K562 (cell line): ENCODE measurements at regions not wholly inside any gene's neighbourhood (a gene's known extent, or its start where the extent isn't known, plus 50 kb on each side); places are given as distances from the start of the nearest gene placed in this dataset.

Experiments
- ATAC-seq: fragments of 200-7000 bp; cut with Tn5 transposase; 3 replicates; pipeline ENCODE4 v1.9.1; 2020; ENCODE audit warnings: moderate library complexity
- BruUV-seq: library from RNA; stranded (reverse); fragments of 400-500 nt; replicated peaks from 2 replicates; lab custom pipeline; 2021; lab: Mats Ljungman, UMichigan
- CTCF ChIA-PET: fragments of 300-600 bp; formaldehyde crosslinking; extraction: SDS; loops from one replicate; lab custom pipeline; 2021; ENCODE audit warnings: low intra/inter-chr PET ratio; lab: Yijun Ruan, JAX
- POLR2A ChIA-PET: fragments of 300-600, 350-650 bp; sonication (Branson Sonifier 250); formaldehyde crosslinking; extraction: SDS; loops from one replicate; lab custom pipeline; 2021; ENCODE audit warnings: antibody characterized with exemption, inconsistent platforms; lab: Yijun Ruan, JAX
- DNase-seq, 4 experiments: peaks; one replicate each; pipeline versions ENCODE4 v3.0.0 to v3.0.0-alpha.2; 2011 to 2018; ENCODE audit warnings: low spot score in 3 of 4, mixed read lengths in 3 of 4; ENCODE audit errors: extremely low read depth in 1 of 4
- FAIRE-seq: peaks from 2 replicates; lab custom pipeline; 2011; peaks lifted over from hg19 to GRCh38; lab: Jason Lieb, UNC
- H2AFZ ChIP-seq: 2 replicates; pipeline ENCODE4 v1.6.0; 2011; ENCODE audit warnings: low read depth, low read length, control low read depth, inconsistent platforms
- H3K27ac ChIP-seq: fragments of 200-600 bp; 3 replicates; pipeline ENCODE4 v1.8.0; 2011; ENCODE audit warnings: low read depth, mild to moderate bottlenecking, control low read depth, inconsistent platforms, low read length, moderate library complexity, mixed read lengths; ENCODE audit errors: extremely low read depth
- H3K27me3 ChIP-seq, 2 experiments: fragments of 300-600 bp in 1 of 2; 2 replicates in 1 of 2; 3 replicates in 1 of 2; pipeline versions ENCODE4 v1.6.0 to v1.8.0; 2011; ENCODE audit warnings: inconsistent platforms in 2 of 2, low read length in 2 of 2, mild to moderate bottlenecking in 1 of 2, mixed read lengths in 1 of 2, moderate library complexity in 1 of 2; ENCODE audit not compliant: control insufficient read depth in 2 of 2, insufficient read depth in 2 of 2
- H3K36me3 ChIP-seq: fragments of 300-600 bp; 3 replicates; pipeline ENCODE4 v1.8.0; 2011; ENCODE audit warnings: mild to moderate bottlenecking, low read length, inconsistent platforms; ENCODE audit not compliant: control insufficient read depth, insufficient read depth
- H3K4me1 ChIP-seq, 2 experiments: fragments of 200-600 bp in 1 of 2; replicated peaks in 1 of 2; 2 replicates in 1 of 2; 3 replicates in 1 of 2; pipeline versions ENCODE4 v1.5.1 to v1.8.0; 2011; ENCODE audit warnings: inconsistent platforms in 2 of 2, low read length in 2 of 2, mild to moderate bottlenecking in 1 of 2, mixed read lengths in 1 of 2, moderate library complexity in 1 of 2; ENCODE audit not compliant: control insufficient read depth in 2 of 2, insufficient read depth in 2 of 2
- H3K4me2 ChIP-seq: 2 replicates; pipeline ENCODE4 v1.6.1; 2011; ENCODE audit warnings: low read length, control low read depth, inconsistent platforms, mixed read lengths; ENCODE audit not compliant: insufficient read depth
- H3K4me3 ChIP-seq: fragments of 200-600 bp; sonication (generic), shearing (Covaris generic); 2 replicates; pipeline ENCODE4 v1.5.1; 2016; ENCODE audit warnings: control low read depth, inconsistent platforms
- H3K79me2 ChIP-seq: fragments of 200-600 bp; 3 replicates; pipeline ENCODE4 v1.8.0; 2011; ENCODE audit warnings: low read length, inconsistent platforms; ENCODE audit not compliant: control insufficient read depth, insufficient read depth
- H3K9ac ChIP-seq, 2 experiments: 2 replicates each; pipeline versions ENCODE4 v1.6.0 to v1.6.1; 2011; ENCODE audit warnings: low read depth in 2 of 2, low read length in 2 of 2, control low read depth in 1 of 2, inconsistent platforms in 1 of 2, mild to moderate bottlenecking in 1 of 2, mixed read lengths in 1 of 2; ENCODE audit not compliant: insufficient read depth in 1 of 2
- H3K9me1 ChIP-seq: one replicate; pipeline ENCODE4 v1.6.0; 2011; ENCODE audit warnings: inconsistent platforms, mild to moderate bottlenecking, low read length, moderate library complexity; ENCODE audit not compliant: control insufficient read depth, insufficient read depth
- H3K9me3 ChIP-seq: replicated peaks from 2 replicates; pipeline ENCODE4 v1.5.1; 2011; ENCODE audit warnings: low read depth, low read length, inconsistent platforms; ENCODE audit not compliant: control insufficient read depth, insufficient read depth
- H4K20me1 ChIP-seq: replicated peaks from 2 replicates; pipeline ENCODE4 v1.6.1; 2011; ENCODE audit warnings: low read length, inconsistent platforms, mixed read lengths; ENCODE audit not compliant: control insufficient read depth, insufficient read depth
- ARHGAP35 ChIP-seq: fragments of 450-650 bp; IDR thresholded peaks from 2 replicates; pipeline ENCODE4 v1.6.1; 2018; ENCODE audit not compliant: partially characterized antibody
- ARID3A ChIP-seq: IDR thresholded peaks from 2 replicates; pipeline ENCODE4 v1.6.1; 2012; ENCODE audit warnings: low read depth, low read length, improper control_type of control experiment, borderline replicate concordance
- ESRRA ChIP-seq: fragments of 450-650 bp; IDR thresholded peaks from 2 replicates; pipeline ENCODE4 v1.6.1; 2014; ENCODE audit warnings: low read depth, mild to moderate bottlenecking, moderate library complexity, borderline replicate concordance
- GATAD2B ChIP-seq: fragments of 450-650 bp; IDR thresholded peaks from 2 replicates; pipeline ENCODE4 v1.6.1; 2017; ENCODE audit warnings: mild to moderate bottlenecking, borderline replicate concordance
- HMGXB4 ChIP-seq: sonication (generic); formaldehyde crosslinking; IDR thresholded peaks from 2 replicates; pipeline ENCODE4 v1.8.1; 2023; ENCODE audit warnings: mild to moderate bottlenecking, missing genetic modification reagents
- HNRNPK ChIP-seq: fragments of 200-400 bp; formaldehyde crosslinking; IDR thresholded peaks from one replicate; pipeline ENCODE4 v1.6.1; 2018; ENCODE audit warnings: mild to moderate bottlenecking, low read depth, low read length; ENCODE audit not compliant: poor library complexity, severe bottlenecking
- MCM7 ChIP-seq, 2 experiments: fragments of 450-650 bp; IDR thresholded peaks; 2 replicates each; pipeline ENCODE4 v1.6.1; 2016 to 2018
- NCOA4 ChIP-seq: fragments of 450-650 bp; IDR thresholded peaks from 2 replicates; pipeline ENCODE4 v1.6.1; 2018; ENCODE audit warnings: mild to moderate bottlenecking; ENCODE audit not compliant: partially characterized antibody
- POLR2AphosphoS2 ChIP-seq: IDR thresholded peaks from 2 replicates; pipeline ENCODE4 v1.6.1; 2012; ENCODE audit warnings: low read length, improper control_type of control experiment
- USF2 ChIP-seq: sonication (generic); formaldehyde crosslinking; IDR thresholded peaks from 2 replicates; pipeline ENCODE4 v1.5.0; 2020; ENCODE audit warnings: missing genetic modification reagents
- XRCC5 ChIP-seq: fragments of 200-400 bp; formaldehyde crosslinking; IDR thresholded peaks from 2 replicates; pipeline ENCODE4 v1.6.1; 2017; ENCODE audit warnings: low read depth, mild to moderate bottlenecking, low read length
- ZNF274 ChIP-seq: IDR thresholded peaks from 2 replicates; pipeline ENCODE4 v1.6.1; 2011; ENCODE audit warnings: low read depth, mild to moderate bottlenecking, low read length, moderate library complexity, borderline replicate concordance
- ZNF347 ChIP-seq: fragments of 450-650 bp; formaldehyde crosslinking; IDR thresholded peaks from 2 replicates; pipeline ENCODE4 v1.4.0; 2020; ENCODE audit warnings: low read depth, mild to moderate bottlenecking, moderate library complexity
- ZNF354B ChIP-seq: fragments of 250-450 bp; sonication (Bioruptor Pico); IDR thresholded peaks from 2 replicates; pipeline ENCODE4 v1.4.0; 2020
- ZNF518B ChIP-seq: fragments of 250-450 bp; sonication (Bioruptor Pico); IDR thresholded peaks from 2 replicates; pipeline ENCODE4 v1.5.0; 2021; ENCODE audit warnings: mild to moderate bottlenecking, moderate library complexity
- WGBS: fragments of 100-300 bp; shearing (Covaris generic); methylation state at CpG from one replicate; pipeline ENCODE4 v1.1.6; 2016; ENCODE audit warnings: low coverage, mixed read lengths; ENCODE audit not compliant: insufficient coverage; ENCODE audit errors: missing lambda C conversion rate; 5-methylcytosine and 5-hydroxymethylcytosine counted together
- in situ Hi-C: fragments of 300-500 bp; cut with MboI; formaldehyde crosslinking; loops from 4 replicates; pipeline ENCODE4 v1.15.0; 2018; ENCODE audit warnings: inconsistent platforms, mixed read lengths
- intact Hi-C: fragments of 100-400 bp; cut with micrococcal nuclease; formaldehyde crosslinking; loops from 2 replicates; pipeline ENCODE4 v1.14.2; 2022

GRCh38 chr20:19874040-19874727 is 116.1 kb downstream of the RIN2 start:
- H3K9me3 ChIP-seq, result no peaks in the 10 kb centered on the region
- no peak for ATAC-seq
- 0% methylated on average over 2 of the region's 2 CpGs for WGBS
- no peak for FAIRE-seq
- CTCF ChIA-PET, result no interaction called here
- H4K20me1 ChIP-seq, result no peaks in the 10 kb centered on the region
- H3K9me1 ChIP-seq, result no peaks in the 10 kb centered on the region
- DNase-seq, result no peak
- H3K27me3 ChIP-seq, result no peaks in the 10 kb centered on the region
- H3K36me3 ChIP-seq, result no peaks in the 10 kb centered on the region
- H2AFZ ChIP-seq, result no peak overlapping the region
- H3K27ac ChIP-seq, result no peak overlapping the region
- no peak for TF ChIP-seq POLR2AphosphoS2
- TF ChIP-seq USF2, result no peak
- no peak for TF ChIP-seq ESRRA
- TF ChIP-seq XRCC5, result no peak
- no peak for TF ChIP-seq ZNF354B
- TF ChIP-seq ZNF518B, result no peak
- no peak for TF ChIP-seq NCOA4
- TF ChIP-seq HNRNPK, result no peak
- no peak for TF ChIP-seq GATAD2B
- TF ChIP-seq ARHGAP35, result no peak
- TF ChIP-seq HMGXB4 (CRISPR knock-in tag), result no peak
- no peak for TF ChIP-seq ZNF347
- no peak for TF ChIP-seq MCM7 (IDR thresholded peaks at IDR 0.05)
- TF ChIP-seq ARID3A, result no peak
- TF ChIP-seq ZNF274, result no peak
- TF ChIP-seq, all 486 proteins: peak for 0
- no peak overlapping the region for H3K4me2 ChIP-seq
- in situ Hi-C loops (no loop called here), intact Hi-C loops (no loop called here)
- POLR2A ChIA-PET, result interaction anchor here (0.6 kb wide), 1 partner anchor 44 kb away, joined by 3 read pairs; no protein-coding TSS in a partner anchor
- BruUV-seq, result no TSS peak
- no peaks in the 10 kb centered on the region for H3K79me2 ChIP-seq
- no peak overlapping the region for H3K9ac ChIP-seq
- no peak overlapping the region for H3K4me3 ChIP-seq
- no peaks in the 10 kb centered on the region for H3K4me1 ChIP-seq
